Endothelial cell (in vitro differentiated cells): ENCODE measurements at regions not wholly inside any gene's neighbourhood (a gene's known extent, or its start where the extent isn't known, plus 50 kb on each side); places are given as distances from the start of the nearest gene placed in this dataset.

Source experiments
- DNase-seq: peaks from one replicate; pipeline ENCODE4 v3.0.0; 2021; ENCODE audit warnings: low spot score
- H3K27ac Mint-ChIP-seq: one replicate; pipeline ENCODE4 v1.8.0; 2021; ENCODE audit warnings: mixed read lengths, inconsistent platforms; ENCODE audit not compliant: unreplicated experiment
- H3K27me3 Mint-ChIP-seq: one replicate; pipeline ENCODE4 v1.8.0; 2021; ENCODE audit warnings: mild to moderate bottlenecking, moderate library complexity, mixed read lengths, inconsistent platforms; ENCODE audit not compliant: unreplicated experiment
- H3K36me3 Mint-ChIP-seq: one replicate; pipeline ENCODE4 v1.8.0; 2021; ENCODE audit warnings: mild to moderate bottlenecking, low read depth, mixed read lengths, inconsistent platforms; ENCODE audit not compliant: unreplicated experiment
- H3K4me1 Mint-ChIP-seq: one replicate; pipeline ENCODE4 v1.8.0; 2021; ENCODE audit warnings: mild to moderate bottlenecking, mixed read lengths, inconsistent platforms; ENCODE audit not compliant: unreplicated experiment
- H3K4me3 Mint-ChIP-seq: one replicate; pipeline ENCODE4 v1.8.0; 2021; ENCODE audit warnings: mild to moderate bottlenecking, mixed read lengths, inconsistent platforms; ENCODE audit not compliant: unreplicated experiment
- H3K9me3 Mint-ChIP-seq: one replicate; pipeline ENCODE4 v1.8.0; 2021; ENCODE audit warnings: mixed read lengths, inconsistent platforms; ENCODE audit not compliant: unreplicated experiment
- CTCF ChIP-seq: fragments of 200-600 bp; sonication (generic); IDR thresholded peaks from one replicate; pipeline ENCODE4 v1.5.0; 2021; ENCODE audit warnings: antibody characterized with exemption; ENCODE audit not compliant: unreplicated experiment

GRCh38 chr13:109329175-109329574, 457.2 kb downstream of the IRS2 start:
- no peak for DNase-seq
- Mint-ChIP-seq H3K4me1 (peaks cover 3% of the 10 kb centered on the region), H3K36me3 (no peaks in the 10 kb centered on the region), H3K9me3 (no peaks in the 10 kb centered on the region), H3K27me3 (peaks cover 2% of the 10 kb centered on the region), H3K4me3 (no peak overlapping the region), H3K27ac (no peak overlapping the region)
- TF ChIP-seq CTCF = no peak

GRCh38 chr13:109326601-109327000, 459.8 kb downstream of the IRS2 start:
- Mint-ChIP-seq H3K36me3 (no peaks in the 10 kb centered on the region), H3K9me3 (no peaks in the 10 kb centered on the region), H3K27me3 (peaks cover 2% of the 10 kb centered on the region), H3K4me3 (no peak overlapping the region), H3K27ac (no peak overlapping the region), H3K4me1 (no peaks in the 10 kb centered on the region)
- no peak for DNase-seq
- no peak for TF ChIP-seq CTCF

- Mint-ChIP-seq H3K27ac (no peak overlapping the region), H3K36me3 (no peaks in the 10 kb centered on the region), H3K4me3 (no peak overlapping the region), H3K9me3 (no peaks in the 10 kb centered on the region), H3K4me1 (peaks cover 8% of the 10 kb centered on the region), H3K27me3 (peaks cover 2% of the 10 kb centered on the region)
- no peak for DNase-seq
- TF ChIP-seq CTCF = no peak
These were observed 463.0 kb downstream of the IRS2 start for GRCh38 chr13:109323338-109323737.

GRCh38 chr13:109318945-109319590, 467.3 kb downstream of the IRS2 start:
- peaks cover 4% of the 10 kb centered on the region for H3K27me3 Mint-ChIP-seq
- TF ChIP-seq CTCF = no peak
- no peaks in the 10 kb centered on the region for H3K9me3 Mint-ChIP-seq
- no peak overlapping the region for H3K27ac Mint-ChIP-seq
- H3K4me1 Mint-ChIP-seq = peaks cover 8% of the 10 kb centered on the region
- no peaks in the 10 kb centered on the region for H3K36me3 Mint-ChIP-seq
- no peak for DNase-seq
- H3K4me3 Mint-ChIP-seq = no peak overlapping the region

- no peak for TF ChIP-seq CTCF
- Mint-ChIP-seq H3K9me3 (no peaks in the 10 kb centered on the region), H3K4me1 (peaks cover 8% of the 10 kb centered on the region), H3K27me3 (peaks cover 4% of the 10 kb centered on the region), H3K4me3 (no peak overlapping the region), H3K27ac (no peak overlapping the region), H3K36me3 (no peaks in the 10 kb centered on the region)
- DNase-seq = no peak
These were observed 470.9 kb downstream of the IRS2 start for GRCh38 chr13:109315481-109315880.
